Neural cell (in vitro differentiated cells): ENCODE measurements at regions not wholly inside any gene's neighbourhood (a gene's known extent, or its start where the extent isn't known, plus 50 kb on each side); places are given as distances from the start of the nearest gene placed in this dataset.
"Not testable (repeated sequence)": the region's sequence is repeated elsewhere in the genome, so short reads cannot be mapped to it uniquely, and the experiment has no call there.

Source experiments
- H2AFZ ChIP-seq: fragments of 200-600, 300-800 bp; sonication (generic), shearing (Covaris generic); 2 replicates; pipeline ENCODE4 v1.6.0; 2014; ENCODE audit warnings: low read depth, mild to moderate bottlenecking, antibody characterized with exemption, low read length, moderate library complexity
- H3F3A ChIP-seq: fragments of 200-600 bp; shearing (Covaris generic); 2 replicates; pipeline ENCODE4 v1.6.1; 2016; ENCODE audit warnings: mild to moderate bottlenecking, moderate library complexity, mixed read lengths, antibody characterized with exemption, low read length; ENCODE audit not compliant: insufficient read depth, poor library complexity, severe bottlenecking
- H3K27ac ChIP-seq: fragments of 200-600, 300-800 bp; sonication (generic), shearing (Covaris generic); 2 replicates; pipeline ENCODE4 v1.5.1; 2014; ENCODE audit warnings: mild to moderate bottlenecking, low read length, moderate library complexity
- H3K27me3 ChIP-seq: fragments of 300-800, 200-600 bp; sonication (generic), shearing (Covaris generic); 2 replicates; pipeline ENCODE4 v1.6.0; 2014; ENCODE audit warnings: mild to moderate bottlenecking, low read depth, low read length, moderate library complexity; ENCODE audit not compliant: insufficient read depth
- H3K36me3 ChIP-seq: fragments of 300-800, 200-600 bp; sonication (generic), shearing (Covaris generic); 2 replicates; pipeline ENCODE4 v1.5.1; 2014; ENCODE audit warnings: mild to moderate bottlenecking, antibody characterized with exemption, low read length, moderate library complexity; ENCODE audit not compliant: insufficient read depth
- H3K4me2 ChIP-seq: fragments of 300-800, 200-600 bp; sonication (generic), shearing (Covaris generic); 2 replicates; pipeline ENCODE4 v1.6.0; 2014; ENCODE audit warnings: mild to moderate bottlenecking, low read length
- H3K4me3 ChIP-seq: fragments of 300-800, 200-600 bp; sonication (generic), shearing (Covaris generic); 2 replicates; pipeline ENCODE4 v1.5.1; 2014; ENCODE audit warnings: mild to moderate bottlenecking, low read length, moderate library complexity
- H3K79me2 ChIP-seq: fragments of 200-600 bp; shearing (Covaris generic); replicated peaks from 2 replicates; pipeline ENCODE4 v1.6.0; 2014; ENCODE audit warnings: mild to moderate bottlenecking, low read length, moderate library complexity; ENCODE audit not compliant: insufficient read depth
- H3K9ac ChIP-seq: fragments of 300-800, 200-600 bp; sonication (generic), shearing (Covaris generic); 2 replicates; pipeline ENCODE4 v1.6.1; 2016; ENCODE audit warnings: mild to moderate bottlenecking, low read length, mixed read lengths
- H3K9me2 ChIP-seq: fragments of 200-600 bp; shearing (Covaris generic); 2 replicates; pipeline ENCODE4 v1.6.1; 2016; ENCODE audit warnings: mild to moderate bottlenecking, low read length, mixed read lengths; ENCODE audit not compliant: insufficient read depth
- H3K9me3 ChIP-seq: fragments of 200-600, 300-800 bp; sonication (generic), shearing (Covaris generic); 2 replicates; pipeline ENCODE4 v1.6.1; 2016; ENCODE audit warnings: mild to moderate bottlenecking, mixed run types, low read length, moderate library complexity, mixed read lengths
- H4K20me1 ChIP-seq: fragments of 200-600 bp; shearing (Covaris generic); 2 replicates; pipeline ENCODE4 v1.6.1; 2016; ENCODE audit warnings: mild to moderate bottlenecking, mixed run types; ENCODE audit not compliant: insufficient read depth
- EP300 ChIP-seq: fragments of 450-650 bp; conservative IDR thresholded peaks from 2 replicates; pipeline ENCODE4 v1.6.1; 2014; ENCODE audit warnings: antibody characterized with exemption, mild to moderate bottlenecking, moderate library complexity; ENCODE audit not compliant: poor library complexity, severe bottlenecking
- EZH2 ChIP-seq: fragments of 200-600, 300-800 bp; shearing (Covaris generic), sonication (generic); IDR thresholded peaks from 2 replicates; pipeline ENCODE4 v1.6.1; 2014; ENCODE audit warnings: antibody characterized with exemption, low read length, borderline replicate concordance, mild to moderate bottlenecking; ENCODE audit not compliant: insufficient read depth, poor library complexity, severe bottlenecking
- MXI1 ChIP-seq: fragments of 450-650 bp; conservative IDR thresholded peaks from 2 replicates; pipeline ENCODE4 v1.6.1; 2014; ENCODE audit warnings: antibody characterized with exemption, mild to moderate bottlenecking; ENCODE audit not compliant: poor library complexity, severe bottlenecking
- POLR2AphosphoS5 ChIP-seq: IDR thresholded peaks from 2 replicates; pipeline ENCODE4 v1.6.1; 2012
- RAD21 ChIP-seq: fragments of 450-650 bp; conservative IDR thresholded peaks from 2 replicates; pipeline ENCODE4 v1.6.1; 2014; ENCODE audit warnings: antibody characterized with exemption, mild to moderate bottlenecking, moderate library complexity
- SMC3 ChIP-seq: fragments of 450-650 bp; conservative IDR thresholded peaks from 2 replicates; pipeline ENCODE4 v1.6.1; 2014; ENCODE audit warnings: antibody characterized with exemption, mild to moderate bottlenecking, moderate library complexity; ENCODE audit not compliant: poor library complexity
- TAF1 ChIP-seq: IDR thresholded peaks from 2 replicates; pipeline ENCODE4 v1.6.1; 2012; ENCODE audit warnings: low read depth
- TF ChIP-seq, protein P1 (sequence below): fragments of 450-650 bp; IDR thresholded peaks from 2 replicates; pipeline ENCODE4 v1.5.1; 2014; ENCODE audit warnings: antibody characterized with exemption, mild to moderate bottlenecking, moderate library complexity; ENCODE audit not compliant: poor library complexity, severe bottlenecking
- TF ChIP-seq, protein P2 (sequence below): IDR thresholded peaks from 2 replicates; pipeline ENCODE4 v1.6.1; 2012; ENCODE audit warnings: borderline replicate concordance

DNA sequence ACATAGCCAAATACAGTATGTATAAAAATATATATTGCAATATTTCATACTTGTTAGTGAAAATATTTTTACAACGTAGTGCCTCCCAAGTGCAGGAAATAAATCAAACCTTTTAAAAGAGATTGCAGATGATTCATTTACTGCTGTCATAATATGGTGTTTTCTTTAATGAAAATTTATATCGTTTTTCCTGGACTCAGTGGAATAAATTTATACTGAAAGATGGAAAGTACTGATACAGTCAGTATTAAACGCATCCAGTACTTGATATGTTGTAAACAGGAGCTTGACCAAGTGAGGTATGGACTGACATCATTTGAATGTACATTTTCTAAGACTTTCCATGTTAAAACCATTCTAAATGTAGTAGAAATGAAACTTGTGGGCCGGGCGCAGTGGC is 143.4 kb upstream of the ZNF608 start:
- Histone ChIP-seq H2AFZ (no peak overlapping the region), H3K27ac (no peak overlapping the region), H3K4me2 (no peak overlapping the region)

DNA sequence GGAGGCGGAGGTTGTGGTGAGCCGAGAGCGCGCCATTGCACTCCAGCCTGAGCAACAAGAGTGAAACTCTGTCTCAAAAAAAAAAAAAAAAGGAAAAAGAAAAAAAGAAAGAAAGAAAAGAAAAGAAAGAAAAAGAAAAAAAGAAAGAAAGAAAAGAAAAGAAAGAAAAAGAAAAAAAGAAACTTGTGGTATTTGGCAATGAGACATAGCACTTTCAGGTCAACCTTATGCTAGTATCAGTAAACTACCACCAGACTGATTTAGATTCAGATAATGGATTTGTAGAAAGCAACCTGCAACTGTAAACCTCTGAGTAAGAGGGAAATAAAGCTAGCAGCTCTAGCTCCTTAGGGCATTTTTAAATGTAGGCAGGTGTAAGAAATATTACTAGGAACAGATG is 144.0 kb upstream of the ZNF608 start:
- H3K9me2 ChIP-seq, H3K79me2 ChIP-seq, H2AFZ ChIP-seq, H4K20me1 ChIP-seq, H3K27me3 ChIP-seq, H3K27ac ChIP-seq, H3K4me2 ChIP-seq, H3K9me3 ChIP-seq, H3K4me3 ChIP-seq, H3K36me3 ChIP-seq, H3K9ac ChIP-seq, H3F3A ChIP-seq: not testable (repeated sequence)

More for the DNA sequence above, 143.4 kb upstream of the ZNF608 start:
- H3K36me3 ChIP-seq = no peaks in the 10 kb centered on the region
- no peaks in the 10 kb centered on the region for H3F3A ChIP-seq
- no peak overlapping the region for H3K9ac ChIP-seq
- H3K9me3 ChIP-seq = no peaks in the 10 kb centered on the region
- no peak overlapping the region for H3K4me3 ChIP-seq
- TF ChIP-seq SMC3 = no peak
- TF ChIP-seq TAF1 = no peak
- no peak for TF ChIP-seq EZH2
- TF ChIP-seq, protein P1, sequence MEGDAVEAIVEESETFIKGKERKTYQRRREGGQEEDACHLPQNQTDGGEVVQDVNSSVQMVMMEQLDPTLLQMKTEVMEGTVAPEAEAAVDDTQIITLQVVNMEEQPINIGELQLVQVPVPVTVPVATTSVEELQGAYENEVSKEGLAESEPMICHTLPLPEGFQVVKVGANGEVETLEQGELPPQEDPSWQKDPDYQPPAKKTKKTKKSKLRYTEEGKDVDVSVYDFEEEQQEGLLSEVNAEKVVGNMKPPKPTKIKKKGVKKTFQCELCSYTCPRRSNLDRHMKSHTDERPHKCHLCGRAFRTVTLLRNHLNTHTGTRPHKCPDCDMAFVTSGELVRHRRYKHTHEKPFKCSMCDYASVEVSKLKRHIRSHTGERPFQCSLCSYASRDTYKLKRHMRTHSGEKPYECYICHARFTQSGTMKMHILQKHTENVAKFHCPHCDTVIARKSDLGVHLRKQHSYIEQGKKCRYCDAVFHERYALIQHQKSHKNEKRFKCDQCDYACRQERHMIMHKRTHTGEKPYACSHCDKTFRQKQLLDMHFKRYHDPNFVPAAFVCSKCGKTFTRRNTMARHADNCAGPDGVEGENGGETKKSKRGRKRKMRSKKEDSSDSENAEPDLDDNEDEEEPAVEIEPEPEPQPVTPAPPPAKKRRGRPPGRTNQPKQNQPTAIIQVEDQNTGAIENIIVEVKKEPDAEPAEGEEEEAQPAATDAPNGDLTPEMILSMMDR = no peak
- TF ChIP-seq POLR2AphosphoS5 = no peak
- TF ChIP-seq MXI1 = no peak
- TF ChIP-seq, protein P2, sequence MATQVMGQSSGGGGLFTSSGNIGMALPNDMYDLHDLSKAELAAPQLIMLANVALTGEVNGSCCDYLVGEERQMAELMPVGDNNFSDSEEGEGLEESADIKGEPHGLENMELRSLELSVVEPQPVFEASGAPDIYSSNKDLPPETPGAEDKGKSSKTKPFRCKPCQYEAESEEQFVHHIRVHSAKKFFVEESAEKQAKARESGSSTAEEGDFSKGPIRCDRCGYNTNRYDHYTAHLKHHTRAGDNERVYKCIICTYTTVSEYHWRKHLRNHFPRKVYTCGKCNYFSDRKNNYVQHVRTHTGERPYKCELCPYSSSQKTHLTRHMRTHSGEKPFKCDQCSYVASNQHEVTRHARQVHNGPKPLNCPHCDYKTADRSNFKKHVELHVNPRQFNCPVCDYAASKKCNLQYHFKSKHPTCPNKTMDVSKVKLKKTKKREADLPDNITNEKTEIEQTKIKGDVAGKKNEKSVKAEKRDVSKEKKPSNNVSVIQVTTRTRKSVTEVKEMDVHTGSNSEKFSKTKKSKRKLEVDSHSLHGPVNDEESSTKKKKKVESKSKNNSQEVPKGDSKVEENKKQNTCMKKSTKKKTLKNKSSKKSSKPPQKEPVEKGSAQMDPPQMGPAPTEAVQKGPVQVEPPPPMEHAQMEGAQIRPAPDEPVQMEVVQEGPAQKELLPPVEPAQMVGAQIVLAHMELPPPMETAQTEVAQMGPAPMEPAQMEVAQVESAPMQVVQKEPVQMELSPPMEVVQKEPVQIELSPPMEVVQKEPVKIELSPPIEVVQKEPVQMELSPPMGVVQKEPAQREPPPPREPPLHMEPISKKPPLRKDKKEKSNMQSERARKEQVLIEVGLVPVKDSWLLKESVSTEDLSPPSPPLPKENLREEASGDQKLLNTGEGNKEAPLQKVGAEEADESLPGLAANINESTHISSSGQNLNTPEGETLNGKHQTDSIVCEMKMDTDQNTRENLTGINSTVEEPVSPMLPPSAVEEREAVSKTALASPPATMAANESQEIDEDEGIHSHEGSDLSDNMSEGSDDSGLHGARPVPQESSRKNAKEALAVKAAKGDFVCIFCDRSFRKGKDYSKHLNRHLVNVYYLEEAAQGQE = no peak
- no peak for TF ChIP-seq EP300
- no peak for TF ChIP-seq RAD21
- H3K27me3 ChIP-seq = no peaks in the 10 kb centered on the region
- H3K9me2 ChIP-seq = no peaks in the 10 kb centered on the region
- no peaks in the 10 kb centered on the region for H3K79me2 ChIP-seq
- H4K20me1 ChIP-seq = no peaks in the 10 kb centered on the region

DNA sequence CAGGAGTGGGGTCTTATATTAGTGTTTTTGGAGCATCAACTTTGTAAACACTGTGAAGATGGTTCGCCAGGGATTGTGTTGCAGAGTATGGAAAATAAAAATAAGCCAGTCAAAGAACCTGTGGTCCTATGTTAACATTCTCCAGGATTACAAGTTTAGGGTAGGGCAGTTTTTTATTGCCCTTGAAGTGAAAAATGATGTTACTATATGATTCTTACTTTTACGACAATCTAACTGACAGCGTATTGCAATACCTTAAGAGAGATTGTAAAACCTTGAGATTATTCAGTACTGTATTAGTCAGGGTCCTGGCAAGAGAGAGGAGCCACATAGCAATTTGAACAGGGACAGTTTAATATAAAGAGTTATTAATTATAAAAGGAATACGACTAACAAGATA is 144.7 kb upstream of the ZNF608 start:
- H3K4me3 ChIP-seq = no peak overlapping the region
- H3K4me2 ChIP-seq = no peak overlapping the region
- no peaks in the 10 kb centered on the region for H3K9me2 ChIP-seq
- no peaks in the 10 kb centered on the region for H3K27me3 ChIP-seq
- H3K79me2 ChIP-seq = no peaks in the 10 kb centered on the region
- TF ChIP-seq TAF1 (no peak), SMC3 (no peak), RAD21 (no peak), EP300 (no peak), MXI1 (no peak), EZH2 (no peak), POLR2AphosphoS5 (no peak)
- TF ChIP-seq, protein P1 = no peak
- TF ChIP-seq, protein P2 = no peak
- no peaks in the 10 kb centered on the region for H3K9me3 ChIP-seq
- H3K36me3 ChIP-seq = no peaks in the 10 kb centered on the region
- no peak overlapping the region for H2AFZ ChIP-seq
- no peaks in the 10 kb centered on the region for H3F3A ChIP-seq
- H4K20me1 ChIP-seq = no peaks in the 10 kb centered on the region
- no peak overlapping the region for H3K9ac ChIP-seq
- no peak overlapping the region for H3K27ac ChIP-seq
